ENCODE measurements at regions not wholly inside any gene's neighbourhood (a gene's known extent, or its start where the extent isn't known, plus 50 kb on each side); places are given as distances from the start of the nearest gene placed in this dataset.
"Not testable (repeated sequence)": the region's sequence is repeated elsewhere in the genome, so short reads cannot be mapped to it uniquely, and the experiment has no call there.

- ATAC-seq (no peak), DNase-seq (no peak)
Measured at GRCh38 chr3:124138148-124138547, 146.2 kb upstream of the ROPN1 start.

GRCh38 chr3:124140746-124141145, 148.8 kb upstream of the ROPN1 start:
- DNase-seq = no peak
- no peak for ATAC-seq

GRCh38 chr3:124142389-124142970, 150.6 kb upstream of the ROPN1 start:
- no peak for ATAC-seq
- DNase-seq = no peak

- ATAC-seq = no peak
- DNase-seq = no peak
Measured at GRCh38 chr3:124143047-124143446, 151.1 kb upstream of the ROPN1 start.

GRCh38 chr3:124144035-124144814, 152.3 kb upstream of the ROPN1 start:
- ATAC-seq = no peak
- no peak for DNase-seq

GRCh38 chr3:124147429-124147828, 155.5 kb upstream of the ROPN1 start:
- no peak for ATAC-seq
- DNase-seq = no peak

GRCh38 chr3:124147946-124148345, 156.0 kb upstream of the ROPN1 start:
- ATAC-seq = no peak
- DNase-seq = no peak

- no peak for DNase-seq
- ATAC-seq = no peak
Measured at GRCh38 chr3:124149081-124149480, 157.2 kb upstream of the ROPN1 start.

- ATAC-seq = no peak
- DNase-seq = no peak
Measured at GRCh38 chr3:124149771-124150170, 157.8 kb upstream of the ROPN1 start.

GRCh38 chr3:124152891-124153290, 161.0 kb upstream of the ROPN1 start:
- ATAC-seq = not testable (repeated sequence)

GRCh38 chr3:124156866-124157712, 165.2 kb upstream of the ROPN1 start:
- DNase-seq (no peak), ATAC-seq (no peak)

More at GRCh38 chr3:124152891-124153290, 161.0 kb upstream of the ROPN1 start:
- DNase-seq = not testable (repeated sequence)

GRCh38 chr3:124157748-124158147, 165.8 kb upstream of the ROPN1 start:
- ATAC-seq = no peak
- DNase-seq = no peak

- DNase-seq (no peak), ATAC-seq (no peak)
Measured at GRCh38 chr3:124158168-124158881, 166.4 kb upstream of the ROPN1 start.

- DNase-seq = no peak
- no peak for ATAC-seq
Measured at GRCh38 chr3:124161448-124161847, 169.5 kb upstream of the ROPN1 start.

GRCh38 chr3:124163689-124164088, 171.8 kb upstream of the ROPN1 start:
- DNase-seq (no peak), ATAC-seq (no peak)

- DNase-seq = no peak
- no peak for ATAC-seq
Measured at GRCh38 chr3:124168271-124168670, 176.3 kb upstream of the ROPN1 start.

- no peak for DNase-seq
- no peak for ATAC-seq
Measured at GRCh38 chr3:124172283-124172682, 180.4 kb upstream of the ROPN1 start.

GRCh38 chr3:124172816-124173215, 180.9 kb upstream of the ROPN1 start:
- DNase-seq (no peak), ATAC-seq (no peak)

GRCh38 chr3:124174476-124174875, 182.6 kb upstream of the ROPN1 start:
- DNase-seq (no peak), ATAC-seq (no peak)

GRCh38 chr3:124174910-124175874, 183.3 kb upstream of the ROPN1 start:
- ATAC-seq (no peak), DNase-seq (no peak)

GRCh38 chr3:124177071-124177470, 185.1 kb upstream of the ROPN1 start:
- DNase-seq (no peak), ATAC-seq (no peak)

All from stimulated activated naive CD8-positive, alpha-beta T cell treated with anti-CD3 and anti-CD28 coated beads, Interleukin-15, Interleukin-2, amounts not matched to agents 100 U/mL and 50 U/mL, for 24 hours (primary cell).